GM18498 (cell line): ENCODE measurements at regions not wholly inside any gene's neighbourhood (a gene's known extent, or its start where the extent isn't known, plus 50 kb on each side); places are given as distances from the start of the nearest gene placed in this dataset.

Experiments used
- ATAC-seq: cut with Tn5 transposase; IDR thresholded peaks from one replicate; pipeline ENCODE4 v1.9.1; 2021; ENCODE audit warnings: mild to moderate bottlenecking, moderate library complexity; ENCODE audit not compliant: unreplicated experiment

DNA sequence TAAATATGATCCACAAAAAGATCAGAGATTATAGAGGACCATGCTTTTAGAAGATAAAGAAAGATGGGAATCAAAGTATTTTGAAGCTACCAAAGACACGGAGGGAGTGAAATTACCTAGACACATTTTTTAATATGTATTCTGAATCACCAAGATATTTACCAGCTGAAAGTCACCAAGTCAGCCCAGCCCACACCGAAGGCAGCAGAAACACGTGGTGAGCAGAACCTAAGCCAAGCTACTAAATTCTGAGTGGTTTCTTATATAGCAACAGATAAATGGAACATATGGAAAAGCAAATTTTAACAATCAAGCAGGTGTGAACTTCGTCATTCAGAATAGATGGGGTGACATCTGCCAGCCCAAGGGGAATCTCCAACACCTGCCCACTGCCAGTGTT, 134.7 kb upstream of the AKR1E2 start:
- no peak for ATAC-seq

DNA sequence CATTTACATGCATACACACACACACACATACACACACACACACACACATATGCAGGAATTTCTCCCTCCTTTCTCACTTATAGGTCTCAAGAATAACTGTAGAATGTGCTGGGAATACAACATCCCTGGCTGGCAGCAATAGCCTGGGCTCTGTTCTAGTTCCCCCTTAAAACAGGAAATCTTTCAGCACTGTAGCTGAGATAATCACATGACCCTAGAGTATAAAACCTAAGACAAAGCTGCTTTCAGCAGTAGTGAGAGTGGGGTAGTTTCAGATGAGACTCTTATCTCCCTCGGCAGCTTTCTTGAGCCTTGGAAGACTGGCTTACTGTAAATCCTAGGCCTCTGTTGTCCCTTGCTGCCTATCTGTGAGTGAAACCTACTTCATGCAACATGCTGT, 137.4 kb upstream of the AKR1E2 start:
- ATAC-seq: no peak

DNA sequence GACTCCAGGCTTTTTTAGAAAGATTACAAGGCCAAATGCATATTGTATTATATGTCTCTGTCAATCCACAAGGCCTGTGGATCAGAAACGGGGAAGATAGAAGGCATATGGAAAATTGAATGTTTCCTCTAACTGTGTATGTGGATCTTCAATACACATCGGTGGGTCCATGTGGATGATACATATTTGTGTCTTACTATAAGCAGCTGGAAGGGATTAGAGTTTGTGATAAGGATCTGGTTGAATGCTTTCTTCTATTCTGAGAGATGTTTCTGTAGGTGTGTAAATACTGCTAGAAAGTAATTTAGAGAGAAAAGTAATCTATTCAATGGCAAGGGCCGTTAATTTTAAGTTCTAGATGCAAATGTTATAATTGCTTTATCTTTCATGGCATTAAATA, 137.8 kb upstream of the AKR1E2 start:
- no peak for ATAC-seq

DNA sequence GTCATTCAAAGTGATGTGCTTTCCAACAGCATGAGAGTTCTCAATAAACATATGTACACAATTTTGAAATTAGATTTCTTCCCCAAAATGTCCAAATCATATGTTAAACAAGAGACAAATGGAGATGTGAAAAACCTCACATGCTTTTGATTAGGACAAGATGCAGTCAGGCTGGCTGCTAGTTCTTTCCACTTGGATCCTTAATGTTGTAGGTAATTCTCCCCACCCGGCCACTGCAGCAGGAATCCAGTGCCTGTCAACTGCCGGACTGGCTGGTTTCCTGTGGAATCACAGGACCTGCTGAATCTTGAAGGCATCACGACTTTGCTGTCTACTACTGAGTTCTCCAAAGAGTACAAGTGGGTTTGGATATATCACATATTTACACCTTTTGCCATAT, 138.6 kb upstream of the AKR1E2 start:
- no peak for ATAC-seq

DNA sequence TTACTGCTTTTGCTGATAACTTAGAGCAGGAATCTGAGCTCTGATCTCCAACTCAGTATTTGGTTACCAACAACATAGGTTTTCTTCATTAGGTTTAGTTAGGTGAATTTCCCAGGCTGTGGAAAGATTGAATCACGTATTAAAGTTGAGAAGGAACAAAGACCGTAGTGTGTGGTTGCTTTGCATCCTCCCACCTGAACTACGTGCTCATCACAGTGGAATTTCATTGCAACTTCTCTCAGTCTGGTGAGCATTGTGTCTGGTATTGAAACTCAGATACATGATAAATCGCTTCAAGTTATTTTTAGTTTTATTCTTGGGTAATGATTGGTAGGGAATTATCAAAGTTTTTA, 139.4 kb upstream of the AKR1E2 start:
- ATAC-seq: no peak

DNA sequence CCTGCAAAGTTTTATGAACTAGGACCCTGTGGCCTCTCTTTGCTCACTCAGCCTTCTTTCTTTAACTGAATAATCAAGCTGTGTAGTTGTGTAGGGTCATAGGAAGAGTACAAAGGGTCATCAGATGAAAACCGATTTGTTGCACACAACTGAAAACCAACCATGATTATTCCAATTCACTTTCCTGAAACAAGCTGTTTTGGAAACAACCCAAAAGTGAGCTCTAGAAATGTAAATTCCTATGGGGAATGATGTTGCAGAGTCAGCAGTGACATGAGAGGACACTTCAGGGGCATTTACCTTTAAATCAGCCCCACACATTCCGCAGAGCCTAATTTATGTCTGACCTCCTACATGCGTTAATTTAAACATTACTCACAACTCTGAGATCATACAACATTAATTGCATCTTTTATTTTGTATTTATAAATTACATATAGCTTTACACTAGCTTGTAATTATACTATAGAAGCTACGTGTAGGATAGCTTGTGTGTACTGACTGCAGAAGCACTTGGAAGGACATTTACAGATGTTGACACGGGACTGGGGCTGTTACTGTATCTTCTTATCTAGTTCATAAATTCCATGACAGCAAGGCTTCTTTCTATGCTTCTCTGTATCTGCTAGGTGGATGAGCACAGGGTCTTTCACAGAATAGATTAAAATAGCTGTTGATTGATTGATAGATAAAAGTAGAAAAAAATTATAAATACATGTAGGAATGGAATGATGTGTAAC, 139.9 kb upstream of the AKR1E2 start:
- ATAC-seq: no peak

DNA sequence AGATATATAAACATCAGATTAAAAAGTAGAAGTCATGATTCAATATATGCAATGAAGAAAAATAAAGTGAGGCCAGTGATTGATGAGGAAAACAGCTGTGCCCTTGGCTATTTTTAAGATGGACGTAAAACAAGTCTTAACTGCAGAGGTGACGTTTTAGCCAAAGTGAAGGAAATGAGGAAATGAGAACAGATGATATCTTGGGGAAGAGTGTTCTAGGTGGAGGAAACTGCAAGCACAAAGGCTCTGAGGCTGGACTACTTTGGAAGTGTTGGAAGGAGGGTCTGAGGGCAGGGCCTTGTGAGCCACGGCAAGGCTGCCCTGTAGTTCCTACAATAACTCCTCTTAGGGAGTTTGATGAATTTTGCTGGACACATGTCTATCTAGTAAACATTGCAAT, 140.5 kb upstream of the AKR1E2 start:
- no peak for ATAC-seq

DNA sequence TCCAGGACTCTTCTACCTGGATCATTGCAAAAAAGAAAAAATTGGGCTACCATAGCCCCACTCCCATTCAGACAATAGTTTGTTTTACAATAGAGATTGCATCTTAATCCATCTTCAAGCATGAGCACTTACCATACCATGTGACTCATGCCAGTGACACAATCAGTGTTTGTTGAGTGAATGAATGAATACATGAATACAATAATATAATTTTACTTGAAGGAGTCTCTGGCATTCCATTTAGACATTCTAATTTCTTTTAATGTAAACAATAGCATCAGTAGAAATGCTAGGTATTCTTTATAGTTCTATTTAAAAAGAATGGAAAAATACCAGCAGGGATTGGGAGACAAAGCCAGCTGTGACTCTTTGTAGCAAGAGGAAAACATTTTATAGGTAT, 141.6 kb upstream of the AKR1E2 start:
- no peak for ATAC-seq

DNA sequence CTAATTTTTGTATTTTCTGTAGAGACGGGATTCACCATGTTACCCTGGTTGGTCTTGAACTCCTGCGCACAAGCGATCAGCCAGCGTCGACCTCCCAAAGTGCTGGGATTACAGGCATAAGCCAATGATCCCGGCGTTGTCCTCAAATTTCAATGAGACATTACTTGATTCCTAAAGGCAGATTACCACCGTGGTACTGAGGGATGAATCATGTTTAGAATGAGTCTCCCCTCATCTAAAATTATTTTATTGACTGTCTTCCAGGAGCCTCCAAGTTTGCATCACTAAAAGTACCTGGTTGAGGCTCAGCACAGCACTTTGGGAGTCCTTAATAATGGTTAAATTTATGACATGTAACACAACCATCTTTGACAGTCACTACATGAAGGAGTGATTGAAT, 142.2 kb upstream of the AKR1E2 start:
- no peak for ATAC-seq

DNA sequence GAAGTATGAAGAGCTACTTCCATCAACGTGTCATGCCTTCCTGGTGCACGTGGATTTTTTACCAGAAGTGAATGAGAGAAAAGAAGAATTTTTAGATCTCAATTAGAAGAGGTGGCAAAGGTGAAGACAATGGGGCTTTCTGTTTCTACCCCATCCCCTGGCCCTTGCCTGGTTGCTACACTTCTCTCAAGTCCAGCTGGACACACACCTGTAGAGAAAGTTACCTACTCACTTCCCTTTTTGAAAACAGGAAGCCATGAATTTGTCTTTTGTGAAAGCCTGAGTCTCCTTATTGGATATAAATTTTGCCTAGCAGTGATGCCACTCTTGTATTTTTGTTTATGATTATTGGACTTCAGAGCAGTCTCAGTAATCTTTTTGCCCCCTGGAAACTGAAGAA, 142.9 kb upstream of the AKR1E2 start:
- ATAC-seq: no peak

DNA sequence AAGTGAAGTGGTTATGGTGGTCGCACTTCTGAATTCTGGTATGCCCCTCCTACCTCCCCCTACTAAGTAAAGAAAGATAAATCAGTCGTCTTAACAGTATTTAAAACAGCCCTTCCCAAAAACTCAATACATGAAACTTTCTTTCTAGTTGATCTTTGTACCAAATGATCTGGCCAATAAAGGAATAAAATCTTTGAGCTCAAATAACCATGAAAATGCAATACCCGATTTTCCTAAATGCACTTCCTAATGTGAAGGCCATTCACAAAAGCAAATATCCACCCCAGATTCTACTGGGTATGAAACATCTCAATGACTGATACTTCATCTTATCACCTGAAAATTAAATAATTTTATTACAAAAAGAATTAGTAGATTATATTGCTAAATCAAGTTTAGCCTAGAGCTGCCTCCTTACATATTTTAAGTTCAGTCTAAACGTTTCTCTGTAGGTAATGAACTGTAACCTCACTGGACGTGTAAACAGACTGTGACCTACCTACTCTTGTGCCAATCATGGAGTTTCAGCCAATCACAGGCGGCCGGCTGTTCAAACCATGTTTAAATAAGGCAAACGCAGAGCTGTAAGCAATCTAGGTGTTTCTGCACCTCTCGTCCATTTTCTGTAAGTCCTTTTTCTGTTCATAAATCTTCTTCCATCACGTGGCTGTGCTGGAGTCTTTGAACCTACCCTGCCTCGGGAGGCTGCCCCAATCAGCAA, 146.9 kb upstream of the AKR1E2 start:
- ATAC-seq: no peak

DNA sequence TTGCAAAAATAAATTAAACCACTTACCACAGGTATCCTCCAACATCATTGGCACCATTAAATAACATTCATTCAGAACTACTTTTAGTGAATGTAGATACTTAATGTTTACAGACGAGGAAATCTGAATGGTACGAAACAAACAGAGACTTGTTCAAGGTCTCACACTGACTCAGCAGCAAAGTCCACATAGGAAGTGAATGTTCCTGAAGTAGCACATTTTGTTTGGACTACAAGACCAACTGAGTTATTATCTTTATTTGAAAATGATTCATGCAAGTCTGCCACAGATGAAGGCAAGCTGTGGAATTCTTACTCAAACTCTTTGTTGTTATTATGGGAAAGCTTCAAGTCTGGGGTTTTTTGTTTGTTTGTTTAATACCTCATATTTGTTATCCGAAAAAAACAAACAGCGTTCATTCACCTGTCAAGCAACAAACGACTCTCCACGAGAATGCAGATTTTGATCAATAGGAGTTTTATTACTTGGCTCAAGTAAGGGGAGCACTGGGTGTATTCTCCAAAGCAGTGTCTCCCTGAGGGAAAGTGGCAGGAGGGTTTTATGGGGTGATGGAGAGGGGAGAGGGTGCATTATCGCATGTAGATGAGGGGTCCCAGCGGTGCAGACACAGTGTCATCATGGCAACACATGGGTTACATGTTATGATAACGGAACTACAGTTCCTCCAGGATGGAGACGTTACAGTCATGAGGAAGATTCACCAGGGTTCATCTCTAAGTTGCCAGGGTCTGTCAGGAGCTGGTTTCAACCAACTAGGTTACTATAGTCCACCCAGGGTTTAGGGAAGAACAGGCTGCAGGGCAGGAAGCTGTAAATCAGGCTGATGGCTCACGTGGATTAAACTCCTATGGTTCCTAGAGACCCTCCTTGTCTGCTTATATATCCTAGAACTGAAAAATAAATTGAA, 147.7 kb upstream of the AKR1E2 start:
- no peak for ATAC-seq

DNA sequence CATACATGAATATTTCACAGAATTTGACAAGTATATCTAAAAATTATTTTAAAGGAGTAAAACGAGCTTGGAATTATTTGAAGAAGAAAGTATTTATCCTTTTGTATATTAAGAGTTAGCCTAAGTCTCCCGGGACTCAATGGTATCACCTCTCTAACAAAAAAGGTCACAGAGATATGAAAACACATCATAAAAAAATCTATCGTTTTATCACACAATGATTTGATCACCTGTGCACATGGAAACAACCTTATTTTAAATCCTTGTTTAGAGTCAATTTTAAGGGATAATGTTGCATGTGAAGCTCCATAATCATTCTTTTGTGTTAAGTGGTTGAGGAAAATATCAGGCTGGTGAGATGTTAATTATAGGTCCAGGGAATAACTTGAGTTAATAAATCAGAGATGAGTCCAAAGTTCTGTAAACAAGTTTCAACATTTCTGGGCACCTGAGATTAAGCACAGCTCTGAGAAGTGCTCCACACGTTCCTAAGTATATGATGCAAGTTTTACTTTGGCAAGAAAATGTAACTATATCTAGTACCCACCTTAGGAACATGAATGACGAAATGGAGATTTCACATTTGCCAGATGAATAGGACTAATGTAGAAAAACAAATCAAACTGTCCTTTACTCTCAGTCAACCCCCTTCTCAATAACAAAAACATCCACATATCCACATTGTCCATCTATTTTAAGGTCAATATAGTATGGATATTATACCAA, 148.5 kb upstream of the AKR1E2 start:
- no peak for ATAC-seq

DNA sequence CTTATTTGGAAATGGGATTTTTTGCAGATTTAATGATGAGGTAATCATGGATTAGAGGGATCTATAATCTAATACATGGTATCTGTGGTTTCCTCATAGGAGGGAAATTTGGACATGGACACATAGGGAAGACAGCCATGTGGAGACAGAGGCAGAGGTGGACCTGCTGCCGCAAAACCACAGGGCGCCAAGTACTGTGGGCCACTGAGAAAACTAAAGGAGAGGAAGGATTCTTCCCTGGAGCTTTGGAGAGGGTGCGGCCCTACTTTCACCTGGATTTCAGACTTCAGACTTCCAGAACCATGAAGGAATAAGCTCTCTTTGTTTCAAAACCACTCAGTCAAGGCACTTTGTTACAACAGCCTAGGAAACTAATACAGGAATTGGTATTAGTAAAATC, 149.4 kb upstream of the AKR1E2 start:
- no peak for ATAC-seq

DNA sequence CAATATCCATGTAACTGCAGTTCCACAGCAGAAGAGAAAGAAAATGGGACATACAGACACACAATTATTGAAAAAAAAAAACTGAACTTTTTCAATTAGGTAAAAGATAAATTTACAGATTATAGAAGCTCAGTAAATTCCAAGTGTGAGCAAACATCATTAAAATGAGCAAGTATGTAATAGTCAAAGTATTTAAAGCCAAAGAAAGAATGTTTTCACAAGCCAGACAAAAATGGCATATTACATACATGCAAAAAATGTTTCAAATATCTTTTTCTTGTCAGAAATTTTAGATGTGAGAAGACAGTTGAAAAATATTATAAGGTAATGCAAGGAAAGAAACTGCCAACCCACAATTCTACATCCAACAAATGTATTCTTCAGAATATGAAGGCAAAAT, 150.2 kb upstream of the AKR1E2 start:
- ATAC-seq: no peak

DNA sequence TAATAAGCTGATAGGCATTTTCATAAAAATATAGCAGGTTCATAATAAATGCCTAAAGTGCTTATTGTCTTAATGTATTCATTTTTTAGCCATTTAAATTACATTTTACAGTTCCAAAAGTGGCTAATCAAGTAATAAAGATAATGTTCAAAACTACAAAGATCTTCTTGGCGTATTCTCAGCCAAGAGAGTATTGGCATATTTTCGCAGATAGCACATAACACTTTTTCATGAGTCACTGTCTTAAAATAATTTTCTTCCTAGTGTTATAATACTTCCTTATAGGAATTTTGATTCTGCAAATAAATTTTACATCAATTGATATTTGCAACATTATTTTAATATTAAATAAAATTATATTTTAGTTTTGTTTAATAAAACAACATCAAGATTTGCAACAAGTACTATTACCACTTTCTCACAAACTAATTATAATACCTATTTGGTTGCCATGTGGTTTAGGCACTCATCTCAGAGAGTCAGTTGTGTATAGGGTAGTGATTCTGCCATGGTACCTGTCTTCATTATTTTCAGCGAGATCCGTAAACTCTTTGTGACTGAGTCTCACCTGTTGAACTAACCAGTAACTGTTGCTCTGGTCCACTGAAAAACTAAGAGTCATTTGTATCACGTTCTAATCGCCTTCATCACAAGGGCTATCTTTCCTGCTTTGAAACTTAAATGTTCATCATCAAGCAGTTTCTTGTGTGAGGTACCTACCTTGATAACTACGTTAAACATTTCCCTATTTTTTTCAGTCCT, 152.5 kb upstream of the AKR1E2 start:
- no peak for ATAC-seq

DNA sequence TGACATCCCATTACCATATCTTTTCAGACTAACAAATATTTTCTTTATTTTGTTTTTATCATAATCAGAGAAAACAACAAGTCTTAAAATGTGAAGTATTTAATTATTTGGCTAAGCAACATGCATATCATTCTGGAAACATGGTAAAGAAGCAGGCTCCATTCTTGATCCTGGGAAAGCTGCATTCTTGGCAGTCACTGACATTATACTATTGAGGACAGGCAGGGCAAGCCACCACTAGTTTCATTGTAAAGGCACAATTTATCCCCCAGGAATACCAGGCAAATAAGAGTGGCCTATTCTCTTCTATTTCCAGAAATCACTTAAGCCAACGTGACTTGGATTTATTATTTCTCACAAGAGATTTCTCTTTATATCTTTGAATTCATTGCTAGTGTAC, 153.8 kb upstream of the AKR1E2 start:
- ATAC-seq: no peak

DNA sequence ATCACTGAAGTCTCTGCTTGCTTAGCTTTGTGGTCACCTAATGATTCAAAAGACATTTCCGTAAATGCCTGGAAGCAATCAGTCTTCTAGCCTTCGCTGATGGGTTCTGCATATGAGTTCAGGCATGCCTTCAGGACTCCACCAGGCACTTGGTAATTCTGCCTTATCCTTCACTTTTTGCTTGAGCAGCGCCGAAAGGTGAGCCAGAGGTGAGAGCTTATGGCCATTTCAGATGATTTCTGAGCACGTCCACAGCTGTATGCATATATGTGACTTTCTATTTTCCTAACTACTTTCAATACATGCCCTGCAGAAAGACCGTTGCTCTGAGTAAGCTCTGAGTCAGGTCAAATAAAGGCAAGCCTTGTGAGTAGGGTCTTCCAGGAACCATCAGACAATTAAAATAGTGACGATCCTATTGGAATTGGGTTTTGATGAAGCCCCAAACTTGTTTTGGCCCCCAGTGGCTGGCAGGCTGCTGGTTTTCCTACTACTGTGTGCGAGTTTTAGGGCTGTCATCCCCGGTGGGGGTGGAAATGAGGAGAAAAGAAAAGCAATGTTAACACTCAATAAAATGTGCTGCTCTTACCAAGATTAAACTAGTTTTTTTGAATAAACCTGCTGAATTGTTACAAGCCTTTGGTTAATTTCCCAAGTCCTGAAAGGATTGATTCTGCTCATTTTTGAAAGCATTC, 154.4 kb upstream of the AKR1E2 start:
- no peak for ATAC-seq

DNA sequence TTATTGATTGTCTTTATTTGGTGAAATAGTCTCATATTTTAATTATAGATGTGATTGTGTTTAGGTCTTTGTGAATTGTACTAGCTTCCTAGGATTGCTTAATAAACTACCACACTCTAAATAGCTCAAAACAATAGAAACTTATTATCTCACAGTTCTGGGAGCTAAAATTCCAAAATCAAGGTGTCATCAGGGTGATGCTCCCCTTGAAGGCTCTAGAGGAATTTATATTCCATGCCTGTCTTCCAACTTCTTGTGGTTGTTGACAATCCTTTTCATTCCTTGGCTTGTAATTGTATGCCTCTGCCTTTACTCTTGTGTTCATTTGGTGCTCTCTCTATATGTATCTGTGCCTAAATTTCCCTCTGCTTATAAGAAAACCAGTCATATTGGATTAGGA, 155.3 kb upstream of the AKR1E2 start:
- no peak for ATAC-seq

DNA sequence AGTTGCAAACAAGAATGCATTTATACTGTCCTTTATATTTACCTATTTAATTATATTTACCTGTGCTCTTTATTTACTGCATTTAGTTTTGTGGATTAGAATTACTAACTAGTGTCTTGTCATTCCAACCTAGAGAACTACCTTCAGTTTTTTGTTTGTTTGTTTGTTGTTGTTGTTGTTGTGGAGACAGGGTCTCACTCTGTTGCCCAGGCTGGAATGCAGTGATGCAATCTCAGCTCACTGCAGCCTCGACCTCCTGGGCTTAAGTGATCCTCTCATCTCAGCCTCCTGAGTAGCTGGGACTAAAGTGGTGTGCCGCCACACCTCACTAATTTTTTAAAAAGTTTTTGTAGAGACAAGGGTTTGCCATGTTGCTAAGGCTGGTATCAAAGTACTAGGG, 156.4 kb upstream of the AKR1E2 start:
- no peak for ATAC-seq
